HepG2 (cell line): ENCODE measurements at regions not wholly inside any gene's neighbourhood (a gene's known extent, or its start where the extent isn't known, plus 50 kb on each side); places are given as distances from the start of the nearest gene placed in this dataset.

ENCODE experiments used
- CTCF ChIP-seq: sonication (generic); formaldehyde crosslinking; IDR thresholded peaks from 2 replicates; pipeline ENCODE4 v1.5.0; 2020; ENCODE audit warnings: mild to moderate bottlenecking, missing genetic modification reagents, moderate library complexity
- DZIP1 ChIP-seq: sonication (generic); formaldehyde crosslinking; IDR thresholded peaks from 2 replicates; pipeline ENCODE4 v1.5.0; 2020; ENCODE audit warnings: mild to moderate bottlenecking, missing genetic modification reagents
- EZH2 ChIP-seq: conservative IDR thresholded peaks from 2 replicates; pipeline ENCODE4 v1.6.1; 2012; ENCODE audit warnings: mild to moderate bottlenecking, low read depth, low read length, moderate library complexity
- IRF9 ChIP-seq: sonication (generic); formaldehyde crosslinking; IDR thresholded peaks from 2 replicates; pipeline ENCODE4 v1.8.0; 2022; ENCODE audit warnings: missing genetic modification reagents, mild to moderate bottlenecking, borderline replicate concordance
- POLR2AphosphoS5 ChIP-seq: IDR thresholded peaks from 2 replicates; pipeline ENCODE4 v1.6.1; 2012; ENCODE audit warnings: low read depth, low read length
- REST ChIP-seq, 2 experiments: IDR thresholded peaks; 2 replicates each; pipeline ENCODE4 v1.6.1; 2011 to 2012; ENCODE audit warnings: low read length in 2 of 2, borderline replicate concordance in 1 of 2, low read depth in 1 of 2, mild to moderate bottlenecking in 1 of 2, moderate library complexity in 1 of 2
- STAT5B ChIP-seq: sonication (generic); formaldehyde crosslinking; IDR thresholded peaks from 2 replicates; pipeline ENCODE4 v1.4.0; 2020; ENCODE audit warnings: missing genetic modification reagents
- YY1 ChIP-seq: IDR thresholded peaks from 2 replicates; pipeline ENCODE4 v1.6.1; 2011; ENCODE audit warnings: low read length, low read depth, moderate library complexity, mild to moderate bottlenecking; ENCODE audit not compliant: insufficient read depth, insufficient replicate concordance
- ZFP82 ChIP-seq: sonication (generic); formaldehyde crosslinking; IDR thresholded peaks from 2 replicates; pipeline ENCODE4 v1.5.1; 2020; ENCODE audit warnings: mild to moderate bottlenecking, missing genetic modification reagents, borderline replicate concordance
- ZNF891 ChIP-seq: sonication (generic); formaldehyde crosslinking; IDR thresholded peaks from 2 replicates; pipeline ENCODE4 v1.5.0; 2020; ENCODE audit warnings: mild to moderate bottlenecking, missing genetic modification reagents
- ZUFSP ChIP-seq: sonication (generic); formaldehyde crosslinking; IDR thresholded peaks from 2 replicates; pipeline ENCODE4 v1.9.0; 2021; ENCODE audit warnings: missing genetic modification reagents, mild to moderate bottlenecking, borderline replicate concordance

- no peak for TF ChIP-seq CTCF (CRISPR knock-in tag)
- no peak for TF ChIP-seq POLR2AphosphoS5
- no peak for TF ChIP-seq EZH2
- TF ChIP-seq ZUFSP (CRISPR knock-in tag), result no peak
- TF ChIP-seq STAT5B (CRISPR knock-in tag), result no peak
- no peak for TF ChIP-seq DZIP1 (CRISPR knock-in tag)
- TF ChIP-seq YY1, result no peak
- no peak for TF ChIP-seq REST (IDR thresholded peaks at IDR 0.05; ENCODE audit: borderline replicate concordance in 1 of 2, low read depth in 1 of 2, low read length in 2 of 2)
- TF ChIP-seq ZFP82 (CRISPR knock-in tag), result no peak
- no peak for TF ChIP-seq IRF9 (CRISPR knock-in tag)
- TF ChIP-seq ZNF891 (CRISPR knock-in tag), result no peak
These were observed 184.9 kb downstream of the ZC3H11B start for GRCh38 chr1:219427989-219428388.
